ENCODE measurements at regions not wholly inside any gene's neighbourhood (a gene's known extent, or its start where the extent isn't known, plus 50 kb on each side); places are given as distances from the start of the nearest gene placed in this dataset.
"Not testable (repeated sequence)": the region's sequence is repeated elsewhere in the genome, so short reads cannot be mapped to it uniquely, and the experiment has no call there.

GRCh38 chr6:25154034-25154596, 125.1 kb upstream of the CARMIL1 start:
- Histone ChIP-seq H3K27me3 (replicated peaks) (no peaks in the 10 kb centered on the region), H3K36me3 (replicated peaks) (no peaks in the 10 kb centered on the region), H3K27ac (no peak overlapping the region), H3K4me3 (ENCODE audit: low read depth, low read length) (no peak overlapping the region)
- in situ Hi-C loops (cut with HindIII; ENCODE audit: low pct_ligation_motif_present, low sequenced_read_pairs) = no loop called here
- DNase-seq = no peak
- no peak for TF ChIP-seq CTCF (IDR thresholded peaks at IDR 0.05; ENCODE audit: low read depth, low read length, missing control alignments)

GRCh38 chr6:25155211-25155610, 124.0 kb upstream of the CARMIL1 start:
- no peak overlapping the region for H3K27ac ChIP-seq
- DNase-seq = no peak
- H3K36me3 ChIP-seq (replicated peaks) = no peaks in the 10 kb centered on the region
- no peaks in the 10 kb centered on the region for H3K27me3 ChIP-seq (replicated peaks)
- TF ChIP-seq CTCF (IDR thresholded peaks at IDR 0.05; ENCODE audit: low read depth, low read length, missing control alignments) = no peak
- in situ Hi-C loops (cut with HindIII; ENCODE audit: low pct_ligation_motif_present, low sequenced_read_pairs) = no loop called here
- H3K4me3 ChIP-seq (ENCODE audit: low read depth, low read length) = no peak overlapping the region

DNA sequence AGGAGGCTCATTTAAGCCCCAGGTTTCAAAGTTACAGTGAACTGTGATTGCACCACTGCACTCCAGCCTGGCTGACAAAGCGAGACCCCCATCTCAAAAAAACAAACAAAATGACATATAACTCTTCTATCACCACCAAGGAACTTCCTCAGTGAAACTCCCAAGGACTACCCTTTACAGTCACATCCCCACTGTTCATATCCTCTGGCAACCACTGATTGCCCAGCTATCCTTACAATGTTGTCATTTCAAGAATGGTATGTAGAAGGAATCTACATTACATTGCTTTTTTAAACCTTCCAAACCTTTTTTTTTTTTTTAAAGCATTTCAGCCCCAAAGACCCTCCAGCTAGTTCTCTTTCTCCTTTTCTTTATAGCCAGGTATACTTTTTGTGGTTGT, 123.1 kb upstream of the CARMIL1 start:
- no peak for TF ChIP-seq CTCF (IDR thresholded peaks at IDR 0.05; ENCODE audit: low read depth, low read length, missing control alignments)
- Histone ChIP-seq H3K27ac (peak overlapping the region; percentile 29), H3K27me3 (replicated peaks) (no peaks in the 10 kb centered on the region), H3K4me3 (ENCODE audit: low read depth, low read length) (no peak overlapping the region), H3K36me3 (replicated peaks) (no peaks in the 10 kb centered on the region)
- peak; percentile 39 for DNase-seq
- in situ Hi-C loops (cut with HindIII; ENCODE audit: low pct_ligation_motif_present, low sequenced_read_pairs) = no loop called here

DNA sequence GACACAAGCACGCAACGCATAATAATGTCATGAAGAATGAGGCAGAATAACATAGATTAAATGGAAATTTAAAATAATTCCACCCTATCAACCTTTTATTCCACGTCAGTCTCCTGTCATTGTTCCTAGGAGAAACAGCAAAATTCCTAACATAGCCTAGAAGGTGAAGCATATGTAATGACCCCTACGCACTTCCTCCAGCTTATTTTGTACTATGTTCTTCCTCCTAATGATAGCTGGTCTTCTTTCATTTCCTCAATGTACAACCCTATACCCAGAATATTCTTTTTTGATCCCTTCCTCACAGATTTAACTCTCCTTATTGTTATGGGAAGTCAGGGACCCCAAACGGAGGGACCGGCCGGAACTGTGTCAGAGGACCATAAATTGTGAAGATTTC, 122.0 kb upstream of the CARMIL1 start:
- H3K4me3 ChIP-seq (ENCODE audit: low read depth, low read length) = no peak overlapping the region
- no peaks in the 10 kb centered on the region for H3K27me3 ChIP-seq (replicated peaks)
- in situ Hi-C loops (cut with HindIII; ENCODE audit: low pct_ligation_motif_present, low sequenced_read_pairs) = no loop called here
- no peak for DNase-seq
- H3K36me3 ChIP-seq (replicated peaks) = no peaks in the 10 kb centered on the region
- H3K27ac ChIP-seq = no peak overlapping the region
- no peak for TF ChIP-seq CTCF (IDR thresholded peaks at IDR 0.05; ENCODE audit: low read depth, low read length, missing control alignments)

DNA sequence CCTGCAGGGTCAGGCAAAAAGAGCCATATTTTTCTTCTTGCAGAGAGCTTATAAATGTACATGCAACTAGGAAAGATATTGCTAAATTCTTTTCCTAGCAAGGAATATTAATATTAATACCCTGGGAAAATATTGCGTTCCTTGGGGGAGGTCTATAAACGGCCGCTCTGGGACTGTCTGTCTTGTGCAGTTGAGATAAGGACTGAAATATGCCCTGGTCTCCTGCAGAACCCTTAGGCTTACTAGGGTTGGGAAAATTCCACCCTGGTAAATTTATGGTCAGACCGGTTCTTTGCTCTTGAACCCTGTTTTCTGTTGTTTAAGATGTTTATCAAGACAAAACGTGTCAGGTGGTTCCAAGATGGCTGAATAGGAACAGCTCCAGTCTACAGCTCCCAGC, 121.3 kb upstream of the CARMIL1 start:
- Histone ChIP-seq H3K27me3 (replicated peaks) (no peaks in the 10 kb centered on the region), H3K36me3 (replicated peaks) (no peaks in the 10 kb centered on the region), H3K27ac (no peak overlapping the region), H3K4me3 (ENCODE audit: low read depth, low read length) (no peak overlapping the region)
- DNase-seq = no peak
- TF ChIP-seq CTCF (IDR thresholded peaks at IDR 0.05; ENCODE audit: low read depth, low read length, missing control alignments) = no peak
- in situ Hi-C loops (cut with HindIII; ENCODE audit: low pct_ligation_motif_present, low sequenced_read_pairs) = no loop called here

DNA sequence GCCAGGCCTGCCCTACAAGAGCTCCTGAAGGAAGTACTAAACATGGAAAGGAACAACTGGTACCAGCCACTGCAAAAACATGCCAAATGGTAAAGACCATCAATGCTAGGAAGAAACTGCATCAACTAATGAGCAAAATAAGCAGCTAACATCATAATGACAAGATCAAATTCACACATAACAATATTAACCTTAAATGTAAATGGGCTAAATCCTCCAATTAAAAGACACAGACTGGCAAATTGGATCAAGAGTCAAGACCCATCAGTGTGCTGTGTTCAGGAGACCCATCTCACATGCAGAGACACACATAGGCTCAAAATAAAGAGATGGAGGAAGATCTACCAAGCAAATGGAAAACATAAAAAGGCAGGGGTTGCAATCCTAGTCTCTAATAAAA, 119.0 kb upstream of the CARMIL1 start:
- H3K36me3 ChIP-seq (replicated peaks); H3K27me3 ChIP-seq (replicated peaks); DNase-seq; H3K4me3 ChIP-seq (ENCODE audit: low read depth, low read length); H3K27ac ChIP-seq; in situ Hi-C loops (cut with HindIII; ENCODE audit: low pct_ligation_motif_present, low sequenced_read_pairs): not testable (repeated sequence)
